ENCODE measurements at regions not wholly inside any gene's neighbourhood (a gene's known extent, or its start where the extent isn't known, plus 50 kb on each side); places are given as distances from the start of the nearest gene placed in this dataset.

GRCh38 chr1:38125016-38125415 lies 78.4 kb upstream of the POU3F1 start:
- TF ChIP-seq CTCF (IDR thresholded peaks at IDR 0.05) (no peak), POLR2A (IDR thresholded peaks at IDR 0.05) (no peak)
